IMR-90 (cell line): ENCODE measurements at regions not wholly inside any gene's neighbourhood (a gene's known extent, or its start where the extent isn't known, plus 50 kb on each side); places are given as distances from the start of the nearest gene placed in this dataset.

Source experiments
- ATAC-seq: fragments of 200-7000 bp; cut with Tn5 transposase; 2 replicates; pipeline ENCODE4 v1.9.1; 2020; ENCODE audit warnings: low read depth, mild to moderate bottlenecking, moderate library complexity
- BruUV-seq: library from RNA; stranded (reverse); fragments of 400-500 nt; replicated peaks from 2 replicates; lab custom pipeline; 2021; lab: Mats Ljungman, UMichigan
- CTCF ChIA-PET: fragments of 300-600 bp; formaldehyde crosslinking; extraction: SDS; loops from one replicate; lab custom pipeline; 2021; ENCODE audit warnings: antibody characterized with exemption; lab: Yijun Ruan, JAX
- POLR2A ChIA-PET: fragments of 300-600 bp; sonication (Branson Sonifier 250); formaldehyde crosslinking; loops from one replicate; lab custom pipeline; 2022; ENCODE audit warnings: antibody characterized with exemption; ENCODE audit not compliant: unreplicated experiment; lab: Charles Lee
- DNase-seq: peaks from one replicate; pipeline ENCODE4 v3.0.0; 2013
- H2AFZ ChIP-seq: replicated peaks from 2 replicates; pipeline ENCODE3; 2013; ENCODE audit warnings: low read length, mild to moderate bottlenecking; ENCODE audit not compliant: poor library complexity
- H2AK5ac ChIP-seq: 2 replicates; pipeline ENCODE4 v1.6.1; 2013; ENCODE audit warnings: low read depth, low read length, inconsistent platforms
- H2AK9ac ChIP-seq: replicated peaks from 2 replicates; pipeline ENCODE3; 2013; ENCODE audit warnings: mild to moderate bottlenecking, low read depth, low read length, moderate library complexity; ENCODE audit not compliant: poor library complexity
- H2BK120ac ChIP-seq: 2 replicates; pipeline ENCODE4 v1.6.1; 2013; ENCODE audit warnings: low read depth, low read length, inconsistent platforms
- H2BK15ac ChIP-seq: 3 replicates; pipeline ENCODE4 v1.6.1; 2013; ENCODE audit warnings: low read depth, low read length, inconsistent platforms
- H2BK20ac ChIP-seq: 2 replicates; pipeline ENCODE4 v1.6.1; 2013; ENCODE audit warnings: low read depth, mild to moderate bottlenecking, inconsistent platforms, low read length, moderate library complexity
- H2BK5ac ChIP-seq: 2 replicates; pipeline ENCODE4 v1.6.1; 2013; ENCODE audit warnings: mild to moderate bottlenecking, low read depth, low read length, inconsistent platforms; ENCODE audit not compliant: poor library complexity, severe bottlenecking
- H3K14ac ChIP-seq: replicated peaks from 2 replicates; pipeline ENCODE4 v1.6.1; 2013; ENCODE audit warnings: low read depth, low read length, inconsistent platforms
- H3K18ac ChIP-seq: 2 replicates; pipeline ENCODE4 v1.6.1; 2013; ENCODE audit warnings: low read depth, low read length, control low read depth
- H3K23ac ChIP-seq: 2 replicates; pipeline ENCODE4 v1.6.1; 2013; ENCODE audit warnings: low read depth, low read length, inconsistent platforms
- H3K27ac ChIP-seq: 2 replicates; pipeline ENCODE4 v1.5.1; 2013; ENCODE audit warnings: mild to moderate bottlenecking, control low read depth, low read length; ENCODE audit not compliant: insufficient read depth
- H3K27me3 ChIP-seq: 2 replicates; pipeline ENCODE4 v1.6.1; 2013; ENCODE audit warnings: low read length; ENCODE audit not compliant: control insufficient read depth, insufficient read depth
- H3K36me3 ChIP-seq: 2 replicates; pipeline ENCODE4 v1.6.1; 2013; ENCODE audit warnings: low read length, mixed read lengths; ENCODE audit not compliant: control insufficient read depth, insufficient read depth
- H3K4ac ChIP-seq: 2 replicates; pipeline ENCODE4 v1.6.1; 2013; ENCODE audit warnings: low read depth, low read length, inconsistent platforms
- H3K4me1 ChIP-seq: 2 replicates; pipeline ENCODE4 v1.6.1; 2013; ENCODE audit warnings: low read length, mixed read lengths; ENCODE audit not compliant: control insufficient read depth, insufficient read depth
- H3K4me2 ChIP-seq: 2 replicates; pipeline ENCODE4 v1.6.1; 2013; ENCODE audit warnings: low read depth, mild to moderate bottlenecking, control low read depth, low read length, moderate library complexity
- H3K4me3 ChIP-seq: 2 replicates; pipeline ENCODE4 v1.5.1; 2013; ENCODE audit warnings: low read depth, mild to moderate bottlenecking, control low read depth, low read length, moderate library complexity; ENCODE audit not compliant: insufficient read depth
- H3K56ac ChIP-seq: 2 replicates; pipeline ENCODE4 v1.6.1; 2013; ENCODE audit warnings: low read length, inconsistent platforms; ENCODE audit not compliant: insufficient read depth; ENCODE audit errors: extremely low read depth
- H3K79me1 ChIP-seq, 2 experiments: 2 replicates each; pipeline ENCODE4 v1.6.1; 2013; ENCODE audit warnings: low read length in 2 of 2, inconsistent platforms in 1 of 2, low read depth in 1 of 2
- H3K9ac ChIP-seq: 2 replicates; pipeline ENCODE4 v1.6.1; 2013; ENCODE audit warnings: low read depth, low read length, control low read depth
- H3K9me1 ChIP-seq: 2 replicates; pipeline ENCODE4 v1.6.1; 2013; ENCODE audit warnings: low read length, inconsistent platforms; ENCODE audit not compliant: insufficient read depth
- H3K9me3 ChIP-seq: 2 replicates; pipeline ENCODE4 v1.6.1; 2013; ENCODE audit warnings: low read length; ENCODE audit not compliant: control insufficient read depth, insufficient read depth
- H4K20me1 ChIP-seq: 2 replicates; pipeline ENCODE4 v1.6.1; 2013; ENCODE audit warnings: low read length, inconsistent platforms; ENCODE audit not compliant: insufficient read depth
- H4K5ac ChIP-seq: 2 replicates; pipeline ENCODE4 v1.6.1; 2013; ENCODE audit warnings: mild to moderate bottlenecking, low read depth, low read length, control low read depth
- H4K8ac ChIP-seq, 2 experiments: 2 replicates each; pipeline ENCODE4 v1.6.1; 2013; ENCODE audit warnings: low read depth in 2 of 2, low read length in 2 of 2, control low read depth in 1 of 2, inconsistent platforms in 1 of 2
- H4K91ac ChIP-seq: 2 replicates; pipeline ENCODE4 v1.6.1; 2013; ENCODE audit warnings: low read depth, low read length, inconsistent platforms; ENCODE audit not compliant: insufficient read depth
- BHLHE40 ChIP-seq: fragments of 150-350 bp; IDR thresholded peaks from 2 replicates; pipeline ENCODE4 v1.6.1; 2016; ENCODE audit warnings: mild to moderate bottlenecking, low read depth, low read length
- CEBPB ChIP-seq: IDR thresholded peaks from 2 replicates; pipeline ENCODE4 v1.6.1; 2012; ENCODE audit warnings: low read depth, low read length, improper control_type of control experiment
- CHD1 ChIP-seq: IDR thresholded peaks from 2 replicates; pipeline ENCODE4 v1.6.1; 2012; ENCODE audit warnings: low read depth, low read length, improper control_type of control experiment
- FOS ChIP-seq: fragments of 150-350 bp; IDR thresholded peaks from 2 replicates; pipeline ENCODE4 v1.6.1; 2016; ENCODE audit warnings: low read depth, low read length
- MAFK ChIP-seq: IDR thresholded peaks from 2 replicates; pipeline ENCODE4 v1.6.1; 2012; ENCODE audit warnings: low read depth, low read length, improper control_type of control experiment
- MAZ ChIP-seq: IDR thresholded peaks from 2 replicates; pipeline ENCODE4 v1.6.1; 2012; ENCODE audit warnings: low read depth, mild to moderate bottlenecking, low read length, improper control_type of control experiment, moderate library complexity, borderline replicate concordance
- NFE2L2 ChIP-seq: fragments of 150-350 bp; IDR thresholded peaks from 2 replicates; pipeline ENCODE4 v1.6.1; 2016; ENCODE audit warnings: low read depth, mild to moderate bottlenecking, low read length
- POLR2A ChIP-seq: IDR thresholded peaks from 2 replicates; pipeline ENCODE4 v1.6.1; 2012; ENCODE audit warnings: mild to moderate bottlenecking, low read depth, low read length
- USF2 ChIP-seq: fragments of 150-350 bp; IDR thresholded peaks from 2 replicates; pipeline ENCODE4 v1.6.1; 2017; ENCODE audit warnings: mild to moderate bottlenecking, antibody characterized with exemption, low read length, low read depth
- WGBS, 2 experiments: methylation state at CpG; one replicate each; pipeline versions ENCODE4 v1.1.5 to v1.1.7; 2013; ENCODE audit warnings: missing lambda C conversion rate in 2 of 2; ENCODE audit not compliant: insufficient read length in 1 of 2; ENCODE audit errors: extremely low coverage in 2 of 2; 5-methylcytosine and 5-hydroxymethylcytosine counted together
- dilution Hi-C: fragments of 300-500 bp; cut with HindIII; formaldehyde crosslinking; loops from one replicate; pipeline ENCODE4 v1.14.3; 2018; ENCODE audit warnings: low sequenced_read_pairs; ENCODE audit not compliant: unreplicated experiment
- in situ Hi-C: fragments of 300-500 bp; cut with MboI; formaldehyde crosslinking; loops from 3 replicates; pipeline ENCODE4 v1.14.3; 2019; ENCODE audit warnings: low sequenced_read_pairs, inconsistent platforms, mixed read lengths
- intact Hi-C: fragments of 100-400 bp; cut with micrococcal nuclease; formaldehyde crosslinking; loops from 2 replicates; pipeline ENCODE4 v1.10.0; 2022

GRCh38 chr5:99033014-99033900 is 104.5 kb upstream of the CHD1 start:
- BruUV-seq, result no TSS peak
- dilution Hi-C loops, result no loop called here

More at GRCh38 chr5:99033014-99033900, 104.5 kb upstream of the CHD1 start:
- Histone ChIP-seq H2BK15ac (no peak overlapping the region), H3K27me3 (no peaks in the 10 kb centered on the region), H4K91ac (peak overlapping the region; percentile 7; the same call in 1 of the 2 replicates), H3K9ac (peak overlapping the region; percentile 65), H3K23ac (peak overlapping the region; percentile 55; the same call in 1 of the 2 replicates), H3K14ac (peak overlapping the region; percentile 55; the same call in 1 of the 2 replicates), H3K9me3 (no peaks in the 10 kb centered on the region), H3K18ac (peak overlapping the region; percentile 24), H3K4me3 (peak overlapping the region; percentile 55), H2AFZ (peak overlapping the region; percentile 72), H3K9me1 (no peaks in the 10 kb centered on the region), H3K36me3 (no peaks in the 10 kb centered on the region), H2AK5ac (no peak overlapping the region), H3K4me1 (peaks cover 4% of the 10 kb centered on the region; the same call in 1 of the 2 replicates), H3K4me2 (peak overlapping the region; percentile 99), H4K8ac (peak overlapping the region; percentile 20 to 80; a peak in 2 of 4 replicates), H2BK120ac (peak overlapping the region; percentile 28), H2BK5ac (peak overlapping the region; percentile 19), H4K5ac (peak overlapping the region; percentile 94), H3K56ac (no peak overlapping the region), H2AK9ac (no peak overlapping the region), H3K79me1 (no peaks in the 10 kb centered on the region), H2BK20ac (peak overlapping the region; percentile 21; the same call in 1 of the 2 replicates), H3K27ac (peak overlapping the region; percentile 24; the same call in 1 of the 2 replicates), H4K20me1 (no peaks in the 10 kb centered on the region), H3K4ac (peak overlapping the region; percentile 4; the same call in 1 of the 2 replicates)
- intact Hi-C loops (loop anchor here (2.0 to 10.0 kb wide), 3 partner anchors 28 to 258 kb away; partner anchors contain the start of gene RGMB), in situ Hi-C loops (loop anchor here (5.0 kb wide), 1 partner anchor 126 kb away; no protein-coding TSS in a partner anchor)
- ATAC-seq, result peak; percentile 59
- WGBS, 2 experiments, result 32% methylated on average over 3 of the region's 5 CpGs; no CpG with 5 or more reads in 1 of the 2 experiments
- ChIA-PET POLR2A (no interaction called here), CTCF (interaction anchor here (0.6 to 1.6 kb wide), 9 partner anchors 13 to 179 kb away, joined by 3 to 8 read pairs (median 4); no protein-coding TSS in a partner anchor)
- peak; percentile 7 for DNase-seq
- no peak for TF ChIP-seq BHLHE40
- no peak for TF ChIP-seq MAFK
- TF ChIP-seq POLR2A, result no peak
- TF ChIP-seq CEBPB, result no peak
- TF ChIP-seq FOS, result no peak
- TF ChIP-seq USF2, result no peak
- TF ChIP-seq MAZ, result no peak
- no peak for TF ChIP-seq NFE2L2
- no peak for TF ChIP-seq CHD1
